CD8-positive, alpha-beta memory T cell (primary cell): ENCODE measurements at regions not wholly inside any gene's neighbourhood (a gene's known extent, or its start where the extent isn't known, plus 50 kb on each side); places are given as distances from the start of the nearest gene placed in this dataset.

ENCODE experiments used
- CTCF ChIA-PET: fragments of 350-600 bp; sonication (Branson Sonifier 250); formaldehyde crosslinking; loops from one replicate; lab custom pipeline; 2021; ENCODE audit warnings: antibody characterized with exemption; lab: Charles Lee
- POLR2A ChIA-PET: fragments of 350-600 bp; sonication (Branson Sonifier 250); formaldehyde crosslinking; loops from one replicate; lab custom pipeline; 2021; ENCODE audit warnings: antibody characterized with exemption; lab: Charles Lee
- DNase-seq, 5 donors: peaks; one replicate each; pipeline versions ENCODE4 v3.0.0 to v3.0.0-alpha.2; 2020 to 2022; ENCODE audit warnings: mixed read lengths in 1 of 5
- H3K27ac ChIP-seq: one replicate; pipeline ENCODE4 v1.7.0; 2013; ENCODE audit warnings: low read depth, mild to moderate bottlenecking, low read length, moderate library complexity
- H3K27me3 ChIP-seq: 2 replicates; pipeline ENCODE4 v1.7.0; 2013; ENCODE audit warnings: low read length, mild to moderate bottlenecking; ENCODE audit not compliant: insufficient read depth, poor library complexity, severe bottlenecking
- H3K36me3 ChIP-seq: 2 replicates; pipeline ENCODE4 v1.7.0; 2013; ENCODE audit warnings: mild to moderate bottlenecking, low read length, moderate library complexity; ENCODE audit not compliant: insufficient read depth
- H3K4me1 ChIP-seq: 2 replicates; pipeline ENCODE4 v1.7.0; 2013; ENCODE audit warnings: mild to moderate bottlenecking, low read length, moderate library complexity; ENCODE audit not compliant: insufficient read depth
- H3K4me3 ChIP-seq: 2 replicates; pipeline ENCODE4 v1.7.0; 2013; ENCODE audit warnings: mild to moderate bottlenecking, low read length
- H3K9me3 ChIP-seq: 2 replicates; pipeline ENCODE4 v1.7.0; 2013; ENCODE audit warnings: mild to moderate bottlenecking, low read length
- H3K27ac Mint-ChIP-seq, 8 donors: one replicate each; pipeline ENCODE4 v1.8.0; 2020 to 2021; ENCODE audit warnings: mixed read lengths in 8 of 8, mild to moderate bottlenecking in 6 of 8, inconsistent platforms in 3 of 8, moderate library complexity in 3 of 8
- H3K27me3 Mint-ChIP-seq, 2 donors: one replicate each; pipeline ENCODE4 v1.8.0; 2020 to 2021; ENCODE audit warnings: mixed read lengths in 2 of 2, mild to moderate bottlenecking in 1 of 2, moderate library complexity in 1 of 2
- H3K36me3 Mint-ChIP-seq, 3 donors: one replicate each; pipeline ENCODE4 v1.8.0; 2020 to 2021; ENCODE audit warnings: mixed read lengths in 3 of 3, inconsistent platforms in 1 of 3, mild to moderate bottlenecking in 1 of 3
- H3K4me1 Mint-ChIP-seq, 3 donors: one replicate each; pipeline ENCODE4 v1.8.0; 2020 to 2021; ENCODE audit warnings: mixed read lengths in 3 of 3, inconsistent platforms in 1 of 3, mild to moderate bottlenecking in 1 of 3
- H3K4me3 Mint-ChIP-seq, 7 donors: one replicate each; pipeline ENCODE4 v1.8.0; 2020 to 2021; ENCODE audit warnings: mixed read lengths in 7 of 7, mild to moderate bottlenecking in 6 of 7, moderate library complexity in 4 of 7, inconsistent platforms in 2 of 7
- H3K9me3 Mint-ChIP-seq, 5 donors: one replicate each; pipeline ENCODE4 v1.8.0; 2020 to 2022; ENCODE audit warnings: mixed read lengths in 5 of 5, mild to moderate bottlenecking in 3 of 5, moderate library complexity in 2 of 5, inconsistent platforms in 1 of 5

GRCh38 chrY:15355321-15355720 lies 831.0 kb downstream of the NLGN4Y start:
- Histone ChIP-seq H3K27ac (no peak overlapping the region), H3K27me3 (no peaks in the 10 kb centered on the region), H3K4me3 (no peak overlapping the region), H3K4me1 (no peaks in the 10 kb centered on the region), H3K36me3 (no peaks in the 10 kb centered on the region), H3K9me3 (no peaks in the 10 kb centered on the region)
- no peaks in the 10 kb centered on the region for H3K36me3 Mint-ChIP-seq
- H3K4me1 Mint-ChIP-seq: no peaks in the 10 kb centered on the region
- POLR2A ChIA-PET: no interaction called here
- H3K27ac Mint-ChIP-seq: no peak overlapping the region
- CTCF ChIA-PET: no interaction called here
- H3K27me3 Mint-ChIP-seq: peaks cover 0 to 4% of the 10 kb centered on the region in 2 donors
- no peak overlapping the region for H3K4me3 Mint-ChIP-seq
- H3K9me3 Mint-ChIP-seq: no peaks in the 10 kb centered on the region
- no peak for DNase-seq

GRCh38 chrY:15360471-15360870 lies 836.1 kb downstream of the NLGN4Y start:
- H3K9me3 ChIP-seq: no peaks in the 10 kb centered on the region
- H3K27me3 ChIP-seq: no peaks in the 10 kb centered on the region
- H3K36me3 Mint-ChIP-seq: no peaks in the 10 kb centered on the region
- CTCF ChIA-PET: no interaction called here
- DNase-seq: no peak
- H3K4me1 Mint-ChIP-seq: no peaks in the 10 kb centered on the region
- H3K9me3 Mint-ChIP-seq: no peaks in the 10 kb centered on the region
- no peaks in the 10 kb centered on the region for H3K4me1 ChIP-seq
- H3K4me3 Mint-ChIP-seq: no peak overlapping the region
- no peak overlapping the region for H3K27ac Mint-ChIP-seq
- H3K4me3 ChIP-seq: no peak overlapping the region
- H3K27me3 Mint-ChIP-seq: no peaks in the 10 kb centered on the region
- no peak overlapping the region for H3K27ac ChIP-seq
- POLR2A ChIA-PET: no interaction called here
- H3K36me3 ChIP-seq: no peaks in the 10 kb centered on the region

- Histone ChIP-seq H3K27ac (no peak overlapping the region), H3K27me3 (no peaks in the 10 kb centered on the region), H3K4me3 (no peak overlapping the region), H3K9me3 (no peaks in the 10 kb centered on the region), H3K36me3 (no peaks in the 10 kb centered on the region), H3K4me1 (no peaks in the 10 kb centered on the region)
- POLR2A ChIA-PET: no interaction called here
- Mint-ChIP-seq H3K9me3 (no peaks in the 10 kb centered on the region), H3K27me3 (peaks cover 0 to 7% of the 10 kb centered on the region in 2 donors), H3K4me3 (no peak overlapping the region), H3K27ac (no peak overlapping the region), H3K36me3 (no peaks in the 10 kb centered on the region), H3K4me1 (no peaks in the 10 kb centered on the region)
- DNase-seq: no peak
- CTCF ChIA-PET: no interaction called here
Measured at GRCh38 chrY:15364996-15365395, 840.7 kb downstream of the NLGN4Y start.

- no peaks in the 10 kb centered on the region for H3K9me3 Mint-ChIP-seq
- Histone ChIP-seq H3K36me3 (no peaks in the 10 kb centered on the region), H3K27ac (no peak overlapping the region), H3K9me3 (no peaks in the 10 kb centered on the region), H3K27me3 (no peaks in the 10 kb centered on the region), H3K4me3 (no peak overlapping the region), H3K4me1 (no peaks in the 10 kb centered on the region)
- no peak overlapping the region for H3K27ac Mint-ChIP-seq
- CTCF ChIA-PET: no interaction called here
- peaks cover 0 to 8% of the 10 kb centered on the region in 2 donors for H3K27me3 Mint-ChIP-seq
- H3K4me1 Mint-ChIP-seq: no peaks in the 10 kb centered on the region
- no peak for DNase-seq
- H3K4me3 Mint-ChIP-seq: no peak overlapping the region
- POLR2A ChIA-PET: no interaction called here
- H3K36me3 Mint-ChIP-seq: no peaks in the 10 kb centered on the region
Measured at GRCh38 chrY:15368786-15369185, 844.5 kb downstream of the NLGN4Y start.

- H3K4me3 ChIP-seq: no peak overlapping the region
- H3K36me3 Mint-ChIP-seq: no peaks in the 10 kb centered on the region
- no peaks in the 10 kb centered on the region for H3K4me1 Mint-ChIP-seq
- DNase-seq: no peak
- no peak overlapping the region for H3K27ac Mint-ChIP-seq
- no peak overlapping the region for H3K27ac ChIP-seq
- H3K27me3 Mint-ChIP-seq: no peaks in the 10 kb centered on the region
- ChIA-PET POLR2A (no interaction called here), CTCF (no interaction called here)
- H3K27me3 ChIP-seq: no peaks in the 10 kb centered on the region
- no peaks in the 10 kb centered on the region for H3K4me1 ChIP-seq
- no peak overlapping the region for H3K4me3 Mint-ChIP-seq
- no peaks in the 10 kb centered on the region for H3K36me3 ChIP-seq
- H3K9me3 Mint-ChIP-seq: no peaks in the 10 kb centered on the region
- H3K9me3 ChIP-seq: no peaks in the 10 kb centered on the region
Measured at GRCh38 chrY:15385178-15385577, 860.8 kb downstream of the NLGN4Y start.

- no peaks in the 10 kb centered on the region for H3K36me3 ChIP-seq
- Mint-ChIP-seq H3K27ac (no peak overlapping the region), H3K27me3 (no peaks in the 10 kb centered on the region), H3K9me3 (no peaks in the 10 kb centered on the region), H3K4me1 (no peaks in the 10 kb centered on the region), H3K4me3 (no peak overlapping the region), H3K36me3 (no peaks in the 10 kb centered on the region)
- no peaks in the 10 kb centered on the region for H3K9me3 ChIP-seq
- H3K27ac ChIP-seq: no peak overlapping the region
- ChIA-PET CTCF (no interaction called here), POLR2A (no interaction called here)
- H3K4me1 ChIP-seq: no peaks in the 10 kb centered on the region
- H3K4me3 ChIP-seq: no peak overlapping the region
- H3K27me3 ChIP-seq: no peaks in the 10 kb centered on the region
- no peak for DNase-seq
Measured at GRCh38 chrY:15397556-15398280, 873.4 kb downstream of the NLGN4Y start.

GRCh38 chrY:15402451-15402850 lies 878.1 kb downstream of the NLGN4Y start:
- Mint-ChIP-seq H3K4me1 (no peaks in the 10 kb centered on the region), H3K9me3 (no peaks in the 10 kb centered on the region), H3K36me3 (no peaks in the 10 kb centered on the region), H3K27me3 (no peaks in the 10 kb centered on the region), H3K4me3 (no peak overlapping the region), H3K27ac (no peak overlapping the region)
- no peak overlapping the region for H3K4me3 ChIP-seq
- H3K4me1 ChIP-seq: no peaks in the 10 kb centered on the region
- no peaks in the 10 kb centered on the region for H3K9me3 ChIP-seq
- H3K27me3 ChIP-seq: no peaks in the 10 kb centered on the region
- ChIA-PET CTCF (no interaction called here), POLR2A (no interaction called here)
- no peak for DNase-seq
- no peak overlapping the region for H3K27ac ChIP-seq
- H3K36me3 ChIP-seq: no peaks in the 10 kb centered on the region

- DNase-seq: no peak
- Histone ChIP-seq H3K9me3 (no peaks in the 10 kb centered on the region), H3K27ac (no peak overlapping the region), H3K36me3 (no peaks in the 10 kb centered on the region), H3K27me3 (no peaks in the 10 kb centered on the region), H3K4me3 (no peak overlapping the region), H3K4me1 (no peaks in the 10 kb centered on the region)
- Mint-ChIP-seq H3K4me1 (no peaks in the 10 kb centered on the region), H3K27ac (no peak overlapping the region), H3K9me3 (no peaks in the 10 kb centered on the region), H3K27me3 (peaks cover 0 to 10% of the 10 kb centered on the region in 2 donors), H3K4me3 (no peak overlapping the region), H3K36me3 (no peaks in the 10 kb centered on the region)
- ChIA-PET POLR2A (no interaction called here), CTCF (no interaction called here)
Measured at GRCh38 chrY:15404551-15404950, 880.2 kb downstream of the NLGN4Y start.
